H1 (cell line): ENCODE measurements at regions not wholly inside any gene's neighbourhood (a gene's known extent, or its start where the extent isn't known, plus 50 kb on each side); places are given as distances from the start of the nearest gene placed in this dataset.

Source experiments
- CTCF ChIA-PET: fragments of 300-600 bp; sonication (Branson Sonifier 250); formaldehyde crosslinking; loops from one replicate; lab custom pipeline; 2021; ENCODE audit not compliant: partially characterized antibody; lab: Charles Lee
- POLR2A ChIA-PET: fragments of 300-600 bp; sonication (Branson Sonifier 250); formaldehyde crosslinking; loops from one replicate; lab custom pipeline; 2021; ENCODE audit warnings: inconsistent platforms; ENCODE audit not compliant: partially characterized antibody; lab: Charles Lee
- DNase-seq, 2 experiments: peaks; one replicate each; pipeline versions ENCODE4 v3.0.0 to v3.0.0-alpha.2; 2010 to 2022; ENCODE audit warnings: low spot score in 2 of 2, low read depth in 1 of 2, mixed read lengths in 1 of 2
- FAIRE-seq: peaks from 2 replicates; lab custom pipeline; 2011; peaks lifted over from hg19 to GRCh38; lab: Jason Lieb, UNC
- H2AFZ ChIP-seq: 2 replicates; pipeline ENCODE4 v1.8.1; 2012; ENCODE audit warnings: low read length, inconsistent platforms
- H2AK5ac ChIP-seq: 2 replicates; pipeline ENCODE4 v1.6.1; 2013; ENCODE audit warnings: low read depth, low read length
- H2BK120ac ChIP-seq: replicated peaks from 2 replicates; pipeline ENCODE3; 2013; ENCODE audit warnings: low read depth, low read length, inconsistent platforms
- H2BK12ac ChIP-seq: 2 replicates; pipeline ENCODE4 v1.6.1; 2013; ENCODE audit warnings: low read depth, low read length
- H2BK15ac ChIP-seq: 2 replicates; pipeline ENCODE4 v1.6.1; 2013; ENCODE audit warnings: low read length
- H2BK20ac ChIP-seq: 2 replicates; pipeline ENCODE4 v1.6.1; 2013; ENCODE audit warnings: low read length
- H2BK5ac ChIP-seq: 2 replicates; pipeline ENCODE4 v1.6.1; 2013; ENCODE audit warnings: low read depth, low read length
- H3K14ac ChIP-seq: 2 replicates; pipeline ENCODE4 v1.6.1; 2013; ENCODE audit warnings: inconsistent platforms; ENCODE audit not compliant: insufficient read length
- H3K18ac ChIP-seq: 2 replicates; pipeline ENCODE4 v1.6.1; 2013; ENCODE audit warnings: low read length; ENCODE audit errors: extremely low read depth
- H3K23ac ChIP-seq: 2 replicates; pipeline ENCODE4 v1.6.1; 2013; ENCODE audit warnings: inconsistent platforms; ENCODE audit not compliant: insufficient read length
- H3K23me2 ChIP-seq: 2 replicates; pipeline ENCODE4 v1.6.1; 2013; ENCODE audit warnings: low read depth, low read length
- H3K27ac ChIP-seq: 2 replicates; pipeline ENCODE4 v1.6.1; 2011; ENCODE audit warnings: low read depth, low read length, inconsistent platforms
- H3K27me3 ChIP-seq, 4 experiments: replicated peaks in 1 of 4; 1 replicate in 1 of 4; 2 replicates in 3 of 4; pipeline versions ENCODE4 v1.6.1 to v1.8.1; 2011 to 2013; ENCODE audit warnings: low read length in 3 of 4, mild to moderate bottlenecking in 3 of 4, inconsistent platforms in 2 of 4, mixed read lengths in 2 of 4, moderate library complexity in 1 of 4; ENCODE audit not compliant: control insufficient read depth in 3 of 4, insufficient read depth in 3 of 4; ENCODE audit errors: extremely low read depth in 1 of 4
- H3K36me3 ChIP-seq, 4 experiments: 2 replicates each; pipeline versions ENCODE4 v1.6.1 to v1.8.1; 2011 to 2013; ENCODE audit warnings: mild to moderate bottlenecking in 4 of 4, low read length in 3 of 4, moderate library complexity in 2 of 4, control low read depth in 1 of 4, inconsistent platforms in 1 of 4; ENCODE audit not compliant: insufficient read depth in 4 of 4, control insufficient read depth in 2 of 4
- H3K4ac ChIP-seq: replicated peaks from 2 replicates; pipeline ENCODE3; 2013; ENCODE audit warnings: low read length, low read depth, mixed read lengths, inconsistent platforms; ENCODE audit not compliant: insufficient read length
- H3K4me1 ChIP-seq, 4 experiments: replicated peaks in 1 of 4; 1 replicate in 1 of 4; 2 replicates in 3 of 4; pipeline versions ENCODE4 v1.6.1 to v1.8.1; 2011 to 2013; ENCODE audit warnings: low read length in 3 of 4, inconsistent platforms in 2 of 4, mixed read lengths in 1 of 4; ENCODE audit not compliant: insufficient read depth in 4 of 4, control insufficient read depth in 3 of 4
- H3K4me2 ChIP-seq, 2 experiments: 2 replicates each; pipeline versions ENCODE4 v1.6.1 to v1.8.1; 2011 to 2013; ENCODE audit warnings: low read depth in 2 of 2, low read length in 2 of 2, control low read depth in 1 of 2, inconsistent platforms in 1 of 2, mild to moderate bottlenecking in 1 of 2; ENCODE audit not compliant: insufficient read depth in 1 of 2
- H3K4me3 ChIP-seq, 4 experiments: fragments of 200-600, 300-600 bp in 1 of 4; sonication (generic), shearing (Covaris generic), sonication (Bioruptor Twin) in 1 of 4; 2 replicates each; pipeline versions ENCODE4 v1.5.1 to v1.8.1; 2011 to 2016; ENCODE audit warnings: low read length in 4 of 4, low read depth in 3 of 4, control low read depth in 2 of 4, inconsistent platforms in 2 of 4, mild to moderate bottlenecking in 2 of 4, mixed read lengths in 1 of 4, moderate library complexity in 1 of 4; ENCODE audit not compliant: insufficient read depth in 2 of 4; ENCODE audit errors: extremely low read depth in 1 of 4
- H3K56ac ChIP-seq: replicated peaks from 2 replicates; pipeline ENCODE3; 2013; ENCODE audit warnings: low read depth, mild to moderate bottlenecking, mixed read lengths, low read length, inconsistent platforms; ENCODE audit not compliant: insufficient read length
- H3K79me1 ChIP-seq: 2 replicates; pipeline ENCODE4 v1.6.1; 2013; ENCODE audit warnings: low read depth, low read length, control low read depth
- H3K79me2 ChIP-seq, 2 experiments: 2 replicates each; pipeline versions ENCODE4 v1.6.1 to v1.8.1; 2012 to 2013; ENCODE audit warnings: low read length in 2 of 2, mild to moderate bottlenecking in 2 of 2, inconsistent platforms in 1 of 2; ENCODE audit not compliant: insufficient read depth in 2 of 2, control insufficient read depth in 1 of 2
- H3K9ac ChIP-seq, 4 experiments: replicated peaks in 1 of 4; 1 replicate in 1 of 4; 2 replicates in 3 of 4; pipeline versions ENCODE4 v1.6.1 to v1.8.1; 2011 to 2013; ENCODE audit warnings: low read depth in 3 of 4, low read length in 3 of 4, control low read depth in 2 of 4, mild to moderate bottlenecking in 2 of 4, moderate library complexity in 2 of 4, inconsistent platforms in 1 of 4; ENCODE audit errors: extremely low read depth in 1 of 4
- H3K9me3 ChIP-seq, 2 experiments: 2 replicates each; pipeline versions ENCODE4 v1.6.1 to v1.8.1; 2012 to 2013; ENCODE audit warnings: mild to moderate bottlenecking in 2 of 2, moderate library complexity in 2 of 2, control low read depth in 1 of 2, inconsistent platforms in 1 of 2, low read depth in 1 of 2, low read length in 1 of 2, mixed read lengths in 1 of 2; ENCODE audit not compliant: insufficient read depth in 2 of 2
- H4K20me1 ChIP-seq, 2 experiments: replicated peaks in 1 of 2; 2 replicates each; pipeline versions ENCODE3 to v1.8.1; 2011 to 2013; ENCODE audit warnings: inconsistent platforms in 2 of 2, low read length in 2 of 2, mild to moderate bottlenecking in 1 of 2; ENCODE audit not compliant: insufficient read depth in 2 of 2, control insufficient read depth in 1 of 2
- H4K5ac ChIP-seq: 2 replicates; pipeline ENCODE4 v1.6.1; 2013; ENCODE audit warnings: low read length, low read depth, mixed read lengths, inconsistent platforms; ENCODE audit not compliant: insufficient read length
- H4K8ac ChIP-seq: 2 replicates; pipeline ENCODE4 v1.8.0; 2013; ENCODE audit warnings: mild to moderate bottlenecking, moderate library complexity, low read length, inconsistent platforms; ENCODE audit not compliant: insufficient read depth; ENCODE audit errors: extremely low read depth
- H4K91ac ChIP-seq: replicated peaks from 2 replicates; pipeline ENCODE3; 2013; ENCODE audit warnings: low read length, mixed read lengths, inconsistent platforms; ENCODE audit not compliant: insufficient read length
- CHD2 ChIP-seq: IDR thresholded peaks from 2 replicates; pipeline ENCODE4 v1.6.1; 2012; ENCODE audit warnings: low read length, improper control_type of control experiment
- SIRT6 ChIP-seq: IDR thresholded peaks from one replicate; pipeline ENCODE4 v1.7.1; 2012; ENCODE audit warnings: low read length, inconsistent platforms
- WGBS, 2 experiments: shearing (Covaris generic) in 1 of 2; methylation state at CpG; one replicate each; pipeline versions ENCODE4 v1.1.6 to v1.1.7; 2013 to 2015; ENCODE audit warnings: low lambda C conversion rate in 2 of 2, mixed read lengths in 2 of 2, inconsistent platforms in 1 of 2, low coverage in 1 of 2, missing lambda C conversion rate in 1 of 2; ENCODE audit not compliant: insufficient replicate concordance in 2 of 2, insufficient coverage in 1 of 2, insufficient read length in 1 of 2; ENCODE audit errors: extremely low coverage in 1 of 2, missing lambda C conversion rate in 1 of 2; 5-methylcytosine and 5-hydroxymethylcytosine counted together

DNA sequence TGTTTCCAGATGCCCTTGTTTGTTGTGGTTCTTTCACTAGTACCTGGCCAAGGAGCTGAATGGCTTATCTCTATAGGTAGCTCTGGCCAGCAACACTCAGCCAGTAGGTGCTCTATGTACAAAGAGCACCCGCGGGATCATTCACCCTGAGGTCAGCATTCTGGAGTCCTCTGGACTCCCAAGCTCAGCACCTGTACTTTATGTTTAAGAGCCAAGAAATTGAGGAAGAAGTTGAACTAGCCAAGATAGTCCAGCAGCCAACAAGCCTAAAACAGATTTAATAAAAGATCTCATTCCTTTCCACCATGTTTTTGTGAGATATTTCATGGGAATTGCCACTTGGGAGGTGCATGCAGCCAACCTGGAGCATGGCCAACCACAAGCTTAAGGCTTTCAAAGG lies 242.6 kb upstream of the PAPPA start:
- no peak overlapping the region for H2BK5ac ChIP-seq
- POLR2A ChIA-PET: no interaction called here
- no peak overlapping the region for H2BK12ac ChIP-seq
- no peak overlapping the region for H3K56ac ChIP-seq
- no peak overlapping the region for H4K8ac ChIP-seq
- H3K4ac ChIP-seq: no peak overlapping the region
- no peaks in the 10 kb centered on the region for H3K79me2 ChIP-seq
- CTCF ChIA-PET: interaction anchor here (0.8 to 2.7 kb wide), 4 partner anchors 9 to 62 kb away, joined by 3 to 6 read pairs (median 4); no protein-coding TSS in a partner anchor
- no peak overlapping the region for H2BK20ac ChIP-seq
- no peak overlapping the region for H2BK15ac ChIP-seq
- no peaks in the 10 kb centered on the region for H3K36me3 ChIP-seq
- no peaks in the 10 kb centered on the region for H3K23me2 ChIP-seq
- no peaks in the 10 kb centered on the region for H4K20me1 ChIP-seq
- no peak overlapping the region for H4K5ac ChIP-seq
- H2AFZ ChIP-seq: no peak overlapping the region
- WGBS, 2 experiments: 89% methylated on average over 2 of the region's 2 CpGs; no CpG with 5 or more reads in 1 of the 2 experiments
- H4K91ac ChIP-seq: no peak overlapping the region
- H2AK5ac ChIP-seq: no peak overlapping the region
- H3K27me3 ChIP-seq: no peaks in the 10 kb centered on the region; a peak in 1 of 7 replicates
- no peak overlapping the region for H3K27ac ChIP-seq
- no peaks in the 10 kb centered on the region for H3K4me1 ChIP-seq
- H3K14ac ChIP-seq: no peak overlapping the region
- DNase-seq (no peak), FAIRE-seq (no peak)
- H3K4me3 ChIP-seq: no peak overlapping the region
- no peak overlapping the region for H3K18ac ChIP-seq
- H3K23ac ChIP-seq: no peak overlapping the region
- no peak overlapping the region for H3K9ac ChIP-seq
- no peaks in the 10 kb centered on the region for H3K79me1 ChIP-seq
- no peak for TF ChIP-seq SIRT6
- TF ChIP-seq CHD2: no peak
- TF ChIP-seq, all 59 proteins: peak for 0
- Histone ChIP-seq H3K9me3 (no peaks in the 10 kb centered on the region), H3K4me2 (no peak overlapping the region), H2BK120ac (no peak overlapping the region)
